Loucy (cell line): ENCODE measurements at regions not wholly inside any gene's neighbourhood (a gene's known extent, or its start where the extent isn't known, plus 50 kb on each side); places are given as distances from the start of the nearest gene placed in this dataset.

Experiments
- EZH2phosphoT487 ChIP-seq: fragments of 200-600 bp; IDR thresholded peaks from 2 replicates; pipeline ENCODE4 v1.6.1; 2018; ENCODE audit warnings: antibody characterized with exemption, mild to moderate bottlenecking, moderate library complexity, borderline replicate concordance
- TF ChIP-seq, protein P1 (sequence below): fragments of 200-600 bp; sonication (generic); conservative IDR thresholded peaks from 2 replicates; pipeline ENCODE4 v1.5.1; 2014; ENCODE audit warnings: mild to moderate bottlenecking, antibody characterized with exemption, low read length

- TF ChIP-seq, protein P1, sequence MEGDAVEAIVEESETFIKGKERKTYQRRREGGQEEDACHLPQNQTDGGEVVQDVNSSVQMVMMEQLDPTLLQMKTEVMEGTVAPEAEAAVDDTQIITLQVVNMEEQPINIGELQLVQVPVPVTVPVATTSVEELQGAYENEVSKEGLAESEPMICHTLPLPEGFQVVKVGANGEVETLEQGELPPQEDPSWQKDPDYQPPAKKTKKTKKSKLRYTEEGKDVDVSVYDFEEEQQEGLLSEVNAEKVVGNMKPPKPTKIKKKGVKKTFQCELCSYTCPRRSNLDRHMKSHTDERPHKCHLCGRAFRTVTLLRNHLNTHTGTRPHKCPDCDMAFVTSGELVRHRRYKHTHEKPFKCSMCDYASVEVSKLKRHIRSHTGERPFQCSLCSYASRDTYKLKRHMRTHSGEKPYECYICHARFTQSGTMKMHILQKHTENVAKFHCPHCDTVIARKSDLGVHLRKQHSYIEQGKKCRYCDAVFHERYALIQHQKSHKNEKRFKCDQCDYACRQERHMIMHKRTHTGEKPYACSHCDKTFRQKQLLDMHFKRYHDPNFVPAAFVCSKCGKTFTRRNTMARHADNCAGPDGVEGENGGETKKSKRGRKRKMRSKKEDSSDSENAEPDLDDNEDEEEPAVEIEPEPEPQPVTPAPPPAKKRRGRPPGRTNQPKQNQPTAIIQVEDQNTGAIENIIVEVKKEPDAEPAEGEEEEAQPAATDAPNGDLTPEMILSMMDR: peak; percentile 27
- TF ChIP-seq EZH2phosphoT487: no peak
Measured at GRCh38 chr6:113089056-113089455, 741.9 kb downstream of the RFPL4B start.
